ENCODE measurements at regions not wholly inside any gene's neighbourhood (a gene's known extent, or its start where the extent isn't known, plus 50 kb on each side); places are given as distances from the start of the nearest gene placed in this dataset.

DNA sequence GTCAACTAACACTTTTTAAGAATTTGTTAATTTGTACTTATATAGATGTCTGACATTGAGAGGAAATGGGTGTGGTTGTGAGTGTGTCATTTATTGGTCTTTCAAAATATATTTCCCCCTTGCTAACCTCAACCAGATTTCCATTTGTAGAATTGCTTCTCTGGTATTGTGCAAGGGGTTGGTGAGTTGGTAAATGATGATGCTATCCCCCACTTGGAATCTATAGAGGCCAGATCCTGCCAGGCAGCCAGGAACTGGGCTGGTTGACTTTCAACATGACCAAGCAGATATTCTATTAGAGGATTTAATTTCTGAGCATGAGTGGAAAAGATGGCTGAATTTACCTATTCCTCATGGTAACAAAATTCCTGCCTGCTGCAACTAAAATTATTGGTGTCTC lies 306.6 kb upstream of the KIF2A start:
- Histone ChIP-seq H3K27me3 (no peaks in the 10 kb centered on the region), H3K4me1 (no peaks in the 10 kb centered on the region), H3K9me3 (no peaks in the 10 kb centered on the region), H3K36me3 (no peaks in the 10 kb centered on the region), H3K27ac (no peak overlapping the region), H3K4me3 (no peak overlapping the region)
- ATAC-seq (ENCODE audit: low FRiP score in 2 of 2) = no peak
- TF ChIP-seq, protein P1, sequence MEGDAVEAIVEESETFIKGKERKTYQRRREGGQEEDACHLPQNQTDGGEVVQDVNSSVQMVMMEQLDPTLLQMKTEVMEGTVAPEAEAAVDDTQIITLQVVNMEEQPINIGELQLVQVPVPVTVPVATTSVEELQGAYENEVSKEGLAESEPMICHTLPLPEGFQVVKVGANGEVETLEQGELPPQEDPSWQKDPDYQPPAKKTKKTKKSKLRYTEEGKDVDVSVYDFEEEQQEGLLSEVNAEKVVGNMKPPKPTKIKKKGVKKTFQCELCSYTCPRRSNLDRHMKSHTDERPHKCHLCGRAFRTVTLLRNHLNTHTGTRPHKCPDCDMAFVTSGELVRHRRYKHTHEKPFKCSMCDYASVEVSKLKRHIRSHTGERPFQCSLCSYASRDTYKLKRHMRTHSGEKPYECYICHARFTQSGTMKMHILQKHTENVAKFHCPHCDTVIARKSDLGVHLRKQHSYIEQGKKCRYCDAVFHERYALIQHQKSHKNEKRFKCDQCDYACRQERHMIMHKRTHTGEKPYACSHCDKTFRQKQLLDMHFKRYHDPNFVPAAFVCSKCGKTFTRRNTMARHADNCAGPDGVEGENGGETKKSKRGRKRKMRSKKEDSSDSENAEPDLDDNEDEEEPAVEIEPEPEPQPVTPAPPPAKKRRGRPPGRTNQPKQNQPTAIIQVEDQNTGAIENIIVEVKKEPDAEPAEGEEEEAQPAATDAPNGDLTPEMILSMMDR (IDR thresholded peaks at IDR 0.05) = no peak
- TF ChIP-seq POLR2AphosphoS5 (IDR thresholded peaks at IDR 0.05) (no peak), POLR2A (IDR thresholded peaks at IDR 0.05) (no peak), EP300 (IDR thresholded peaks at IDR 0.05) (no peak)
- no peak for DNase-seq

DNA sequence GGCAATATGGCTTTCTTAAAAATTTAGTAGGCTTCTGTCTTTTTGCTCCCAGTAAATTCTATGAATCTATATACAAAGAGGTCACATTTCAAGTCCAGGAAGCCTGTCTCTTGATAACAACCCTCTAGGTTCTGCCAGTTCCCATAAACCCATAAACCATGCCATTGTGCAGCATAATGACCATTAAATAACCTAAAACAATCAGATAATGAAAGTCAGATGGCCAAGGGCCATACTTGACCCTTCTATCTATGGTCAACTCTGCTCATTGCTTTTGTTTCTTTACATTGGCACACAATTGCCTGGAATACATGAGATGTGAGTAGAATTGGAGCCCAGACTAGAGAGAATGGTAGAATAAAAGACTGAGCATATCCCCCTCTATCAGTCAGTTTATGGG lies 305.4 kb upstream of the KIF2A start:
- no peaks in the 10 kb centered on the region for H3K4me1 ChIP-seq
- DNase-seq (no peak), ATAC-seq (ENCODE audit: low FRiP score in 2 of 2) (no peak)
- TF ChIP-seq EP300 (IDR thresholded peaks at IDR 0.05) = no peak
- TF ChIP-seq, protein P1 (IDR thresholded peaks at IDR 0.05) = no peak
- TF ChIP-seq POLR2A (IDR thresholded peaks at IDR 0.05) = no peak
- no peak for TF ChIP-seq POLR2AphosphoS5 (IDR thresholded peaks at IDR 0.05)
- H3K27me3 ChIP-seq = no peaks in the 10 kb centered on the region
- no peak overlapping the region for H3K4me3 ChIP-seq
- no peaks in the 10 kb centered on the region for H3K36me3 ChIP-seq
- H3K27ac ChIP-seq = no peak overlapping the region
- H3K9me3 ChIP-seq = no peaks in the 10 kb centered on the region

DNA sequence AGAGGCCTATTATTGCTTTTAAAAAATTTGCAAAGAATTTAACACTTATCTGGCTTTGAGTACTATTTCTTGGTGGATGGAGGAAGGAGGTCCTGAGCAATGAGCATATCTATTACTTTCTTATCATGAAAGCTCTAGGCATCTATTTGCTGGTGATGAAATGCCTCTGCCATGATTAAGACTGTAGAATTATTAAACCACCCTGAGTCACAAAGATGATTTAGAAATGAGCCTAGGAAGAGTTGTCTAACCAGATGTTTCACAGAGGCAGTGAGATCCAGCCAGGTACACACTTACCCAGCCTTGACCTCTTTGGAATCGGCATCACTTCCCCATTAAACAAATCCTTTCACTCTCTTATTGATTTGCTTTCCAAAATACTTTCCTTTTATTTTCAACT lies 304.4 kb upstream of the KIF2A start:
- H3K4me1 ChIP-seq = no peaks in the 10 kb centered on the region
- 85 to 88% methylated on average over 1 of the region's 1 CpG for WGBS, 2 donors
- no peaks in the 10 kb centered on the region for H3K36me3 ChIP-seq
- no peak overlapping the region for H3K27ac ChIP-seq
- H3K27me3 ChIP-seq = no peaks in the 10 kb centered on the region
- no peaks in the 10 kb centered on the region for H3K9me3 ChIP-seq
- DNase-seq (no peak), ATAC-seq (ENCODE audit: low FRiP score in 2 of 2) (no peak)
- H3K4me3 ChIP-seq = no peak overlapping the region
- TF ChIP-seq POLR2A (IDR thresholded peaks at IDR 0.05) (no peak), POLR2AphosphoS5 (IDR thresholded peaks at IDR 0.05) (no peak), EP300 (IDR thresholded peaks at IDR 0.05) (no peak)
- TF ChIP-seq, protein P1 (IDR thresholded peaks at IDR 0.05) = no peak

DNA sequence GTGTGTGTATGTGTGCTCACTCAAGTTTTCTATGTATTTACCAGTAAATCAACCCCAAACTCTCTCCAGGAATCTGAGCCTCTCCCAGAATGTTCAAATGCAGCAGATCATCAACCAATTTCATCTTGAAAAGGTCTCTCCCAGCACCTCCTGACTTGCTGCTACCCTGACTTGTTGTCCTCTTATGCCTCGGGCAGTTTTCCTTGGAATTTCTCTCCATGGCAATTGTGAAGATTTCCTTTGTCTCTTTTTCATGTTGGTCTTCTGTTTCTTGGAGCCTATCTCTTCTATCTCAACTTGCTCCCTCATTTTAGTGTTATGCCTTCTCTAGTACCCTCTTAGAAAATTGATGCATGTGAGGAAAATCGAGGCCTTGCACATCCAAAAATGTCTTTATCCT lies 303.6 kb upstream of the KIF2A start:
- WGBS, 2 donors = 73 to 75% methylated on average over 2 of the region's 2 CpGs
- TF ChIP-seq POLR2AphosphoS5 (IDR thresholded peaks at IDR 0.05) (no peak), POLR2A (IDR thresholded peaks at IDR 0.05) (no peak), EP300 (IDR thresholded peaks at IDR 0.05) (no peak)
- TF ChIP-seq, protein P1 (IDR thresholded peaks at IDR 0.05) = no peak
- H3K36me3 ChIP-seq = no peaks in the 10 kb centered on the region

DNA sequence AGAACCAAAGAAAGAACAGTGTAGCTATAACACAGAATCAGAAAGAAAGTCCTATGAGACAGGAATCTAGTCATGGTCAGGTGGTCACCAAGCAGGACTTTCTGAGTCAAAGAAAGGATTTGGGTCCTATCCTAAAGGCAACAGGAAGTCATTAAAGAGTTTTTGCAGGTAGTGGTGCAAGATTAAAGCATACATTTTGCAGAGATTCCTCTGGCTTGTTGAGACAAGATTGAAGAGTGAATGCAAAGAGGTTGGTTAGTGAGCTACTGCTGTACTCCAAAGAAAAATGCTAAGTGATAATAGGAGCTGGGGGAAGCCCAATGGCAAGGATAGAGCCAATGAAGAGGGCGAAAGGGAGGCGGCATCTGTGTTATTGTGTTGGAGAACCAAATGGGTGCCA lies 300.5 kb upstream of the KIF2A start:
- Histone ChIP-seq H3K36me3 (no peaks in the 10 kb centered on the region), H3K27ac (no peak overlapping the region), H3K9me3 (no peaks in the 10 kb centered on the region), H3K27me3 (no peaks in the 10 kb centered on the region), H3K4me3 (no peak overlapping the region), H3K4me1 (no peaks in the 10 kb centered on the region)
- DNase-seq (no peak), ATAC-seq (ENCODE audit: low FRiP score in 2 of 2) (no peak)
- 91 to 95% methylated on average over 2 of the region's 2 CpGs for WGBS, 2 donors
- no peak for TF ChIP-seq POLR2AphosphoS5 (IDR thresholded peaks at IDR 0.05)
- TF ChIP-seq POLR2A (IDR thresholded peaks at IDR 0.05) = no peak
- TF ChIP-seq, protein P1 (IDR thresholded peaks at IDR 0.05) = no peak
- no peak for TF ChIP-seq EP300 (IDR thresholded peaks at IDR 0.05)

More for the DNA sequence above, 303.6 kb upstream of the KIF2A start:
- H3K27me3 ChIP-seq = no peaks in the 10 kb centered on the region
- no peaks in the 10 kb centered on the region for H3K9me3 ChIP-seq
- H3K4me3 ChIP-seq = no peak overlapping the region
- H3K27ac ChIP-seq = no peak overlapping the region
- no peaks in the 10 kb centered on the region for H3K4me1 ChIP-seq
- DNase-seq (no peak), ATAC-seq (ENCODE audit: low FRiP score in 2 of 2) (no peak)
